Left lung (tissue), 4 donors: ENCODE measurements at regions not wholly inside any gene's neighbourhood (a gene's known extent, or its start where the extent isn't known, plus 50 kb on each side); places are given as distances from the start of the nearest gene placed in this dataset.

ENCODE experiments used
- ATAC-seq: fragments of 200-7000 bp; cut with Tn5 transposase; one replicate; pipeline ENCODE4 v1.9.1; 2020; ENCODE audit warnings: moderate library complexity
- DNase-seq, 4 donors: peaks; one replicate each; pipeline ENCODE4 v3.0.0-alpha.2; 2013 to 2020
- H3K27ac ChIP-seq, 2 donors: fragments of 200-600 bp; sonication (generic) in 1 of 2; one replicate each; pipeline versions ENCODE4 v1.5.0 to v1.8.0; 2020 to 2021
- H3K27me3 ChIP-seq, 2 donors: fragments of 200-600 bp; sonication (generic) in 1 of 2; one replicate each; pipeline versions ENCODE4 v1.5.0 to v1.8.0; 2020 to 2021
- H3K36me3 ChIP-seq, 2 donors: fragments of 200-600 bp; sonication (generic) in 1 of 2; one replicate each; pipeline versions ENCODE4 v1.5.0 to v1.8.0; 2020 to 2021
- H3K4me1 ChIP-seq, 2 donors: fragments of 200-600 bp; one replicate each; pipeline ENCODE4 v1.8.0; 2021
- H3K4me3 ChIP-seq, 2 donors: fragments of 200-600 bp; sonication (generic) in 1 of 2; one replicate each; pipeline versions ENCODE4 v1.5.0 to v1.8.0; 2020 to 2021; ENCODE audit warnings: mild to moderate bottlenecking in 1 of 2
- H3K9me3 ChIP-seq, 2 donors: fragments of 200-600 bp; sonication (generic) in 1 of 2; one replicate each; pipeline versions ENCODE4 v1.5.0 to v1.8.0; 2020 to 2021
- CTCF ChIP-seq, 2 donors: fragments of 200-600 bp; sonication (generic) in 1 of 2; IDR thresholded peaks; one replicate each; pipeline versions ENCODE4 v1.5.0 to v1.8.0; 2021; ENCODE audit warnings: antibody characterized with exemption in 2 of 2
- intact Hi-C, 2 donors: fragments of 100-400 bp; cut with DNase I; formaldehyde crosslinking; loops; one replicate each; pipeline versions ENCODE4 v1.11.2 to v1.14.2; 2022
- donor health status: DM: no; HTN: yes; CAD: no.
- donor health status: DM: no; HTN: no; CAD: no.

- no peak for DNase-seq
- H3K9me3 ChIP-seq, result no peaks in the 10 kb centered on the region
Measured at GRCh38 chr1:185487936-185488335, 170.9 kb upstream of the IVNS1ABP start.

GRCh38 chr1:185487026-185487425 lies 170.0 kb upstream of the IVNS1ABP start:
- H3K27ac ChIP-seq, result no peak overlapping the region
- no peak for DNase-seq
- no peak for TF ChIP-seq CTCF (IDR thresholded peaks at IDR 0.05)
- no peaks in the 10 kb centered on the region for H3K9me3 ChIP-seq
- no peak overlapping the region for H3K4me3 ChIP-seq
- intact Hi-C loops, result no loop called here
- peaks cover 0 to 13% of the 10 kb centered on the region in 2 donors for H3K4me1 ChIP-seq
- ATAC-seq, result no peak
- no peaks in the 10 kb centered on the region for H3K36me3 ChIP-seq
- H3K27me3 ChIP-seq, result no peaks in the 10 kb centered on the region

More at GRCh38 chr1:185487936-185488335, 170.9 kb upstream of the IVNS1ABP start:
- Histone ChIP-seq H3K4me3 (no peak overlapping the region), H3K4me1 (peaks cover 0 to 13% of the 10 kb centered on the region in 2 donors), H3K27ac (no peak overlapping the region), H3K27me3 (no peaks in the 10 kb centered on the region), H3K36me3 (no peaks in the 10 kb centered on the region)
- no peak for ATAC-seq
- TF ChIP-seq CTCF (IDR thresholded peaks at IDR 0.05), result no peak
- intact Hi-C loops, result no loop called here

- H3K4me3 ChIP-seq, result no peak overlapping the region
- H3K36me3 ChIP-seq, result no peaks in the 10 kb centered on the region
- no peaks in the 10 kb centered on the region for H3K27me3 ChIP-seq
- H3K9me3 ChIP-seq, result no peaks in the 10 kb centered on the region
- DNase-seq, result no peak
- intact Hi-C loops, result no loop called here
- no peak overlapping the region for H3K27ac ChIP-seq
- no peak for TF ChIP-seq CTCF (IDR thresholded peaks at IDR 0.05)
- peaks cover 0 to 13% of the 10 kb centered on the region in 2 donors for H3K4me1 ChIP-seq
- no peak for ATAC-seq
Measured at GRCh38 chr1:185486346-185486745, 169.3 kb upstream of the IVNS1ABP start.

GRCh38 chr1:185483664-185484450 lies 166.8 kb upstream of the IVNS1ABP start:
- no peak for DNase-seq
- intact Hi-C loops, result no loop called here
- no peak for TF ChIP-seq CTCF (IDR thresholded peaks at IDR 0.05)
- Histone ChIP-seq H3K27me3 (no peaks in the 10 kb centered on the region), H3K9me3 (no peaks in the 10 kb centered on the region), H3K4me3 (no peak overlapping the region), H3K36me3 (no peaks in the 10 kb centered on the region), H3K4me1 (peaks cover 0 to 13% of the 10 kb centered on the region in 2 donors), H3K27ac (peak overlapping the region in 1 of 2 donors; percentile 57)
- peak; percentile 82 for ATAC-seq

GRCh38 chr1:185483217-185483616 lies 166.2 kb upstream of the IVNS1ABP start:
- Histone ChIP-seq H3K27me3 (no peaks in the 10 kb centered on the region), H3K27ac (peak overlapping the region in 1 of 2 donors; percentile 57), H3K4me3 (no peak overlapping the region), H3K9me3 (no peaks in the 10 kb centered on the region), H3K4me1 (peaks cover 0 to 14% of the 10 kb centered on the region in 2 donors), H3K36me3 (no peaks in the 10 kb centered on the region)
- ATAC-seq, result no peak
- TF ChIP-seq CTCF (IDR thresholded peaks at IDR 0.05), result no peak
- DNase-seq, result no peak
- intact Hi-C loops, result no loop called here
